GM20431 (cell line): ENCODE measurements at regions not wholly inside any gene's neighbourhood (a gene's known extent, or its start where the extent isn't known, plus 50 kb on each side); places are given as distances from the start of the nearest gene placed in this dataset.

ENCODE experiments used
- in situ Hi-C: fragments of 300-500 bp; cut with MseI, MboI; formaldehyde crosslinking; loops from one replicate; pipeline ENCODE4 v1.15.0; 2020; ENCODE audit warnings: low sequenced_read_pairs; ENCODE audit not compliant: unreplicated experiment

- in situ Hi-C loops: no loop called here
Observed at GRCh38 chr10:20976891-20977290, 79.8 kb upstream of the NEBL start.

- in situ Hi-C loops: no loop called here
Observed at GRCh38 chr10:20976390-20976789, 79.3 kb upstream of the NEBL start.

GRCh38 chr10:20975236-20975635 lies 78.1 kb upstream of the NEBL start:
- in situ Hi-C loops: no loop called here

GRCh38 chr10:20972925-20973324 lies 75.8 kb upstream of the NEBL start:
- in situ Hi-C loops: no loop called here

GRCh38 chr10:20971901-20972300 lies 74.8 kb upstream of the NEBL start:
- in situ Hi-C loops: no loop called here

- in situ Hi-C loops: no loop called here
Observed at GRCh38 chr10:20970708-20971107, 73.6 kb upstream of the NEBL start.

GRCh38 chr10:20970044-20970443 lies 72.9 kb upstream of the NEBL start:
- in situ Hi-C loops: no loop called here

GRCh38 chr10:20966426-20966825 lies 69.3 kb upstream of the NEBL start:
- in situ Hi-C loops: no loop called here

GRCh38 chr10:20963721-20964595 lies 66.8 kb upstream of the NEBL start:
- in situ Hi-C loops: no loop called here

GRCh38 chr10:20963056-20963455 lies 65.9 kb upstream of the NEBL start:
- in situ Hi-C loops: no loop called here

- in situ Hi-C loops: no loop called here
Observed at GRCh38 chr10:20962165-20962564, 65.1 kb upstream of the NEBL start.

GRCh38 chr10:20959242-20959641 lies 62.1 kb upstream of the NEBL start:
- in situ Hi-C loops: no loop called here

- in situ Hi-C loops: no loop called here
Observed at GRCh38 chr10:20958764-20959163, 61.7 kb upstream of the NEBL start.

- in situ Hi-C loops: no loop called here
Observed at GRCh38 chr10:20958225-20958624, 61.1 kb upstream of the NEBL start.

GRCh38 chr10:20957744-20958143 lies 60.6 kb upstream of the NEBL start:
- in situ Hi-C loops: no loop called here

- in situ Hi-C loops: no loop called here
Observed at GRCh38 chr10:20956843-20957242, 59.7 kb upstream of the NEBL start.

GRCh38 chr10:20955355-20955893 lies 58.3 kb upstream of the NEBL start:
- in situ Hi-C loops: no loop called here

GRCh38 chr10:20954519-20954918 lies 57.4 kb upstream of the NEBL start:
- in situ Hi-C loops: no loop called here

GRCh38 chr10:20953120-20953519 lies 56.0 kb upstream of the NEBL start:
- in situ Hi-C loops: no loop called here

- in situ Hi-C loops: no loop called here
Observed at GRCh38 chr10:20949967-20950366, 52.9 kb upstream of the NEBL start.

GRCh38 chr10:20948686-20949327 lies 51.7 kb upstream of the NEBL start:
- in situ Hi-C loops: no loop called here
